ENCODE measurements at regions not wholly inside any gene's neighbourhood (a gene's known extent, or its start where the extent isn't known, plus 50 kb on each side); places are given as distances from the start of the nearest gene placed in this dataset.

- peaks cover 26% of the 10 kb centered on the region for H3K4me1 ChIP-seq (ENCODE audit: insufficient read depth, low read length, severe bottlenecking)
- H3K79me2 ChIP-seq (ENCODE audit: insufficient read depth, low read length): no peaks in the 10 kb centered on the region
- no peak overlapping the region for H3K4me2 ChIP-seq (ENCODE audit: low read length)
- H4K20me1 ChIP-seq (ENCODE audit: insufficient read depth, low read length): no peaks in the 10 kb centered on the region
- H3K27me3 ChIP-seq (ENCODE audit: insufficient read depth, low read length): no peaks in the 10 kb centered on the region
- no peak overlapping the region for H2AFZ ChIP-seq (ENCODE audit: low read length)
- no peaks in the 10 kb centered on the region for H3K9me3 ChIP-seq (ENCODE audit: low read length)
- H3K4me3 ChIP-seq (ENCODE audit: low read depth, low read length, poor library complexity, severe bottlenecking): no peak overlapping the region
- no peak overlapping the region for H3K27ac ChIP-seq (ENCODE audit: low read depth, low read length, poor library complexity, severe bottlenecking)
- H3K9ac ChIP-seq (ENCODE audit: low read length): no peak overlapping the region
- H3K36me3 ChIP-seq (ENCODE audit: insufficient read depth, low read length): no peaks in the 10 kb centered on the region
- H3K9me2 ChIP-seq (ENCODE audit: low read depth, low read length): no peaks in the 10 kb centered on the region
- no peaks in the 10 kb centered on the region for H3F3A ChIP-seq (ENCODE audit: insufficient read depth, low read length)
- TF ChIP-seq EZH2 (IDR thresholded peaks at IDR 0.05; ENCODE audit: borderline replicate concordance, low read length) (no peak), CTCF (IDR thresholded peaks at IDR 0.05; ENCODE audit: low read length) (no peak)
Observed at GRCh38 chrX:6761251-6761650, 226.3 kb upstream of the VCX3A start.

- no peaks in the 10 kb centered on the region for H3K9me2 ChIP-seq (ENCODE audit: low read depth, low read length)
- no peak overlapping the region for H3K27ac ChIP-seq (ENCODE audit: low read depth, low read length, poor library complexity, severe bottlenecking)
- H2AFZ ChIP-seq (ENCODE audit: low read length): no peak overlapping the region
- H3K4me3 ChIP-seq (ENCODE audit: low read depth, low read length, poor library complexity, severe bottlenecking): no peak overlapping the region
- H3K9me3 ChIP-seq (ENCODE audit: low read length): no peaks in the 10 kb centered on the region
- H3K4me2 ChIP-seq (ENCODE audit: low read length): no peak overlapping the region
- no peaks in the 10 kb centered on the region for H3K79me2 ChIP-seq (ENCODE audit: insufficient read depth, low read length)
- no peaks in the 10 kb centered on the region for H4K20me1 ChIP-seq (ENCODE audit: insufficient read depth, low read length)
- no peaks in the 10 kb centered on the region for H3K36me3 ChIP-seq (ENCODE audit: insufficient read depth, low read length)
- peaks cover 26% of the 10 kb centered on the region for H3K4me1 ChIP-seq (ENCODE audit: insufficient read depth, low read length, severe bottlenecking)
- no peak overlapping the region for H3K9ac ChIP-seq (ENCODE audit: low read length)
- H3K27me3 ChIP-seq (ENCODE audit: insufficient read depth, low read length): no peaks in the 10 kb centered on the region
- H3F3A ChIP-seq (ENCODE audit: insufficient read depth, low read length): no peaks in the 10 kb centered on the region
- TF ChIP-seq CTCF (IDR thresholded peaks at IDR 0.05; ENCODE audit: low read length) (no peak), EZH2 (IDR thresholded peaks at IDR 0.05; ENCODE audit: borderline replicate concordance, low read length) (no peak)
Observed at GRCh38 chrX:6759655-6760375, 224.9 kb upstream of the VCX3A start.

GRCh38 chrX:6758234-6758633 is 223.3 kb upstream of the VCX3A start:
- Histone ChIP-seq H3K27ac (ENCODE audit: low read depth, low read length, poor library complexity, severe bottlenecking) (no peak overlapping the region), H3K79me2 (ENCODE audit: insufficient read depth, low read length) (no peaks in the 10 kb centered on the region), H2AFZ (ENCODE audit: low read length) (no peak overlapping the region), H4K20me1 (ENCODE audit: insufficient read depth, low read length) (no peaks in the 10 kb centered on the region), H3K27me3 (ENCODE audit: insufficient read depth, low read length) (no peaks in the 10 kb centered on the region), H3K4me2 (ENCODE audit: low read length) (peak overlapping the region; percentile 35; the same call in 1 of the 2 replicates), H3F3A (ENCODE audit: insufficient read depth, low read length) (no peaks in the 10 kb centered on the region), H3K4me1 (ENCODE audit: insufficient read depth, low read length, severe bottlenecking) (peaks cover 26% of the 10 kb centered on the region), H3K9ac (ENCODE audit: low read length) (no peak overlapping the region), H3K36me3 (ENCODE audit: insufficient read depth, low read length) (no peaks in the 10 kb centered on the region), H3K4me3 (ENCODE audit: low read depth, low read length, poor library complexity, severe bottlenecking) (peak overlapping the region; percentile 8), H3K9me3 (ENCODE audit: low read length) (no peaks in the 10 kb centered on the region), H3K9me2 (ENCODE audit: low read depth, low read length) (no peaks in the 10 kb centered on the region)
- TF ChIP-seq CTCF (IDR thresholded peaks at IDR 0.05; ENCODE audit: low read length) (no peak), EZH2 (IDR thresholded peaks at IDR 0.05; ENCODE audit: borderline replicate concordance, low read length) (no peak)

Data from OCI-LY1 (cell line).